NCI-H2029 (cell line): ENCODE measurements at regions not wholly inside any gene's neighbourhood (a gene's known extent, or its start where the extent isn't known, plus 50 kb on each side); places are given as distances from the start of the nearest gene placed in this dataset.
A peak's percentile ranks its signal among the peaks of the same experiment; 100 is the strongest.

ENCODE experiments used
- DNase-seq: peaks from one replicate; lab custom pipeline; 2025; lab: John Stamatoyannopoulos, UW

GRCh38 chr14:60349663-60350365, 100.8 kb downstream of the PPM1A start:
- DNase-seq, result peak; percentile 66

- no peak for DNase-seq
Observed at GRCh38 chr14:60350366-60350720, 101.3 kb downstream of the PPM1A start.

GRCh38 chr14:60353420-60353819, 104.4 kb downstream of the PPM1A start:
- no peak for DNase-seq

DNA sequence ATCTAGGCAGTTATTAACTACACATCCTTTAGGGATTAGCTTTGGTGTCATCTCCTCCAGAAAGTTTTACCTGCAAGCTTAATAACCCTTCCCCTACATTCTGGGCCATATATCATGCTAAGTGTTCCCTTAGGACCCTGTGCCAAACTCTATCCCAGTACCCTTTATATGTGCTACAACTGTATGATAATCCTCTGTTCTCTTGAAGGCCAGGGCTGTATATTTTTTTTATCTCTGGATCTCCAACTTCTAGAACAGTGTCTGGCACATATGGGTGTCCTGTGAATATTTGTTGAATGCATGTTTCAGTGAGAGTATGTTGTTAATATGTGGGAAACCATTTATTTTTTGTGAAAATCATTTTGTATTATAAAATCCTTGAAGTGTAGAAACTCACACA, 106.7 kb downstream of the PPM1A start:
- DNase-seq, result no peak

DNA sequence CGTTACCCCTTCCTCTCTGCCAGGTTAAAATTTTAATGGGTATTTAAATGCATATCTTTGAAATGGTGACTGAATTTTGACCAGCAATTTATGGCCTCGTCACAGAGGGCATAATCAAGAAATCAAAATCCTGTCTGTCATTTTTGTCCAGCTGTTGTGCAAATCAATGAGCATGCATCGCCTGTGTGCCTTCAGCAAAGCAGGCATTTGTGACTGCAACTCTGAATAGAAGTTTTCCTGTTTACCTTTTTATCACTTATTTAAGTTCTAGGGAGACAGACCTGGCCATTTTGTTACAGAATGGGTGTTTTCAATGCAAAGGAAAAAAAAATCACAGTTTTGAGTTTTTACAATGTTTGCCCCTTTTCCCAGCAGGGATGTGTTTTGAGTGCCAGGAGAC, 107.4 kb downstream of the PPM1A start:
- DNase-seq, result no peak

DNA sequence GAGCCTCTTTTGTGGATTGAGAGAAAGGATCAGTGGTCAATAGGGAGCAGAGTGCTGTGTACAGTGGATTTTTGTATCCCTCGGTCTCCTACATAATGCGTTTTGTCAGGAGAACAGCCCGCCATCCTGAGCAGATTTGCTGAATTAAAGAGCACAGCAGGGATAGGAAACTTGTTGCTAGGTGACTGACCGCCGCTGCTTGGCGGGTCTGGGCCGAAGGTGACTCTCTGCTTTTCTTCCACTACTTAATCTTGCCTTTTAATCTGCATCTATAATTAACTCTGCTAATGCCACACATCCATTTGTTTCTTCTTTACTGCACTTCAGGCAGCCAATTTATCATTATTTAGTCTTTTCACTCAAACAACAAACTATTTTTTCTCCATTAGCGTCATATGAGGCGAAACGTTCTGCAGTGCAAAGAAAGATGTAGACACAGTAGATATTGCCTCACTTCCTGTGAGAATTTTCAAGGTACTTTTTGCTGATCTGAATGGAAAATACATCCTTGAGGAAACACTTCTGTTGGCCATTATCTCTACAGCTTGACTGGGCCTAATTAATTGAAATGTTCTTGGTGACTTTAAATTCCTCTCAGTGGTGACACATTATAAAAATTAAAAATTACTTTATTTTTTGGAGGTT, 108.0 kb downstream of the PPM1A start:
- no peak for DNase-seq

- no peak for DNase-seq
Observed at GRCh38 chr14:60357551-60358149, 108.6 kb downstream of the PPM1A start.

- no peak for DNase-seq
Observed at GRCh38 chr14:60363275-60363674, 114.3 kb downstream of the PPM1A start.

DNA sequence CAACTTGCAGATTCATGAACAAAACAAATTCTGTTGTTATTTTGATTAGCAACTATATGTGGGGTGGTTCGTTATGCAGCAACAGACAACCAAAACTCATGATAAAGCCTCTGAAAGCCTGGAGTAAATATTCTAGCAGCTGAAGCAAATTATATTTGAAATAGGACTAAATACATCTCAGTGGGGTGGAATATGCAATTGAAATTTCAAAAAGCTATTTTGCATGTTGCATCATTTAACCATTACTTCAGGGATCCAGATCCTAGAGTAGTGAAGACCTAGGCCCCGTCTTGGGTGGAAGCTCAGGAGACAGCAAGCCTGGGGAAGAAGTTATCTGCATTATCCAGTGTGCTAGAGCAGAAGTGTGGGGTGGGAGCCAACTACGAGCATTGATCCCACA, 114.7 kb downstream of the PPM1A start:
- no peak for DNase-seq

GRCh38 chr14:60381909-60382308, 104.0 kb downstream of the C14orf39 start:
- DNase-seq, result peak; percentile 69
